H1 (cell line): ENCODE measurements at regions not wholly inside any gene's neighbourhood (a gene's known extent, or its start where the extent isn't known, plus 50 kb on each side); places are given as distances from the start of the nearest gene placed in this dataset.

Source experiments
- CTCF ChIA-PET: fragments of 300-600 bp; sonication (Branson Sonifier 250); formaldehyde crosslinking; loops from one replicate; lab custom pipeline; 2021; ENCODE audit not compliant: partially characterized antibody; lab: Charles Lee
- POLR2A ChIA-PET: fragments of 300-600 bp; sonication (Branson Sonifier 250); formaldehyde crosslinking; loops from one replicate; lab custom pipeline; 2021; ENCODE audit warnings: inconsistent platforms; ENCODE audit not compliant: partially characterized antibody; lab: Charles Lee
- DNase-seq, 2 experiments: peaks; one replicate each; pipeline versions ENCODE4 v3.0.0 to v3.0.0-alpha.2; 2010 to 2022; ENCODE audit warnings: low spot score in 2 of 2, low read depth in 1 of 2, mixed read lengths in 1 of 2
- FAIRE-seq: peaks from 2 replicates; lab custom pipeline; 2011; peaks lifted over from hg19 to GRCh38; lab: Jason Lieb, UNC
- H2AFZ ChIP-seq: 2 replicates; pipeline ENCODE4 v1.8.1; 2012; ENCODE audit warnings: low read length, inconsistent platforms
- H2AK5ac ChIP-seq: 2 replicates; pipeline ENCODE4 v1.6.1; 2013; ENCODE audit warnings: low read depth, low read length
- H2BK120ac ChIP-seq: replicated peaks from 2 replicates; pipeline ENCODE3; 2013; ENCODE audit warnings: low read depth, low read length, inconsistent platforms
- H2BK12ac ChIP-seq: 2 replicates; pipeline ENCODE4 v1.6.1; 2013; ENCODE audit warnings: low read depth, low read length
- H2BK15ac ChIP-seq: 2 replicates; pipeline ENCODE4 v1.6.1; 2013; ENCODE audit warnings: low read length
- H2BK20ac ChIP-seq: 2 replicates; pipeline ENCODE4 v1.6.1; 2013; ENCODE audit warnings: low read length
- H2BK5ac ChIP-seq: 2 replicates; pipeline ENCODE4 v1.6.1; 2013; ENCODE audit warnings: low read depth, low read length
- H3K14ac ChIP-seq: 2 replicates; pipeline ENCODE4 v1.6.1; 2013; ENCODE audit warnings: inconsistent platforms; ENCODE audit not compliant: insufficient read length
- H3K18ac ChIP-seq: 2 replicates; pipeline ENCODE4 v1.6.1; 2013; ENCODE audit warnings: low read length; ENCODE audit errors: extremely low read depth
- H3K23ac ChIP-seq: 2 replicates; pipeline ENCODE4 v1.6.1; 2013; ENCODE audit warnings: inconsistent platforms; ENCODE audit not compliant: insufficient read length
- H3K23me2 ChIP-seq: 2 replicates; pipeline ENCODE4 v1.6.1; 2013; ENCODE audit warnings: low read depth, low read length
- H3K27ac ChIP-seq: 2 replicates; pipeline ENCODE4 v1.6.1; 2011; ENCODE audit warnings: low read depth, low read length, inconsistent platforms
- H3K27me3 ChIP-seq, 4 experiments: replicated peaks in 1 of 4; 1 replicate in 1 of 4; 2 replicates in 3 of 4; pipeline versions ENCODE4 v1.6.1 to v1.8.1; 2011 to 2013; ENCODE audit warnings: low read length in 3 of 4, mild to moderate bottlenecking in 3 of 4, inconsistent platforms in 2 of 4, mixed read lengths in 2 of 4, moderate library complexity in 1 of 4; ENCODE audit not compliant: control insufficient read depth in 3 of 4, insufficient read depth in 3 of 4; ENCODE audit errors: extremely low read depth in 1 of 4
- H3K36me3 ChIP-seq, 4 experiments: 2 replicates each; pipeline versions ENCODE4 v1.6.1 to v1.8.1; 2011 to 2013; ENCODE audit warnings: mild to moderate bottlenecking in 4 of 4, low read length in 3 of 4, moderate library complexity in 2 of 4, control low read depth in 1 of 4, inconsistent platforms in 1 of 4; ENCODE audit not compliant: insufficient read depth in 4 of 4, control insufficient read depth in 2 of 4
- H3K4ac ChIP-seq: replicated peaks from 2 replicates; pipeline ENCODE3; 2013; ENCODE audit warnings: low read length, low read depth, mixed read lengths, inconsistent platforms; ENCODE audit not compliant: insufficient read length
- H3K4me1 ChIP-seq, 4 experiments: replicated peaks in 1 of 4; 1 replicate in 1 of 4; 2 replicates in 3 of 4; pipeline versions ENCODE4 v1.6.1 to v1.8.1; 2011 to 2013; ENCODE audit warnings: low read length in 3 of 4, inconsistent platforms in 2 of 4, mixed read lengths in 1 of 4; ENCODE audit not compliant: insufficient read depth in 4 of 4, control insufficient read depth in 3 of 4
- H3K4me2 ChIP-seq, 2 experiments: 2 replicates each; pipeline versions ENCODE4 v1.6.1 to v1.8.1; 2011 to 2013; ENCODE audit warnings: low read depth in 2 of 2, low read length in 2 of 2, control low read depth in 1 of 2, inconsistent platforms in 1 of 2, mild to moderate bottlenecking in 1 of 2; ENCODE audit not compliant: insufficient read depth in 1 of 2
- H3K4me3 ChIP-seq, 4 experiments: fragments of 200-600, 300-600 bp in 1 of 4; sonication (generic), shearing (Covaris generic), sonication (Bioruptor Twin) in 1 of 4; 2 replicates each; pipeline versions ENCODE4 v1.5.1 to v1.8.1; 2011 to 2016; ENCODE audit warnings: low read length in 4 of 4, low read depth in 3 of 4, control low read depth in 2 of 4, inconsistent platforms in 2 of 4, mild to moderate bottlenecking in 2 of 4, mixed read lengths in 1 of 4, moderate library complexity in 1 of 4; ENCODE audit not compliant: insufficient read depth in 2 of 4; ENCODE audit errors: extremely low read depth in 1 of 4
- H3K56ac ChIP-seq: replicated peaks from 2 replicates; pipeline ENCODE3; 2013; ENCODE audit warnings: low read depth, mild to moderate bottlenecking, mixed read lengths, low read length, inconsistent platforms; ENCODE audit not compliant: insufficient read length
- H3K79me1 ChIP-seq: 2 replicates; pipeline ENCODE4 v1.6.1; 2013; ENCODE audit warnings: low read depth, low read length, control low read depth
- H3K79me2 ChIP-seq, 2 experiments: 2 replicates each; pipeline versions ENCODE4 v1.6.1 to v1.8.1; 2012 to 2013; ENCODE audit warnings: low read length in 2 of 2, mild to moderate bottlenecking in 2 of 2, inconsistent platforms in 1 of 2; ENCODE audit not compliant: insufficient read depth in 2 of 2, control insufficient read depth in 1 of 2
- H3K9ac ChIP-seq, 4 experiments: replicated peaks in 1 of 4; 1 replicate in 1 of 4; 2 replicates in 3 of 4; pipeline versions ENCODE4 v1.6.1 to v1.8.1; 2011 to 2013; ENCODE audit warnings: low read depth in 3 of 4, low read length in 3 of 4, control low read depth in 2 of 4, mild to moderate bottlenecking in 2 of 4, moderate library complexity in 2 of 4, inconsistent platforms in 1 of 4; ENCODE audit errors: extremely low read depth in 1 of 4
- H3K9me3 ChIP-seq, 2 experiments: 2 replicates each; pipeline versions ENCODE4 v1.6.1 to v1.8.1; 2012 to 2013; ENCODE audit warnings: mild to moderate bottlenecking in 2 of 2, moderate library complexity in 2 of 2, control low read depth in 1 of 2, inconsistent platforms in 1 of 2, low read depth in 1 of 2, low read length in 1 of 2, mixed read lengths in 1 of 2; ENCODE audit not compliant: insufficient read depth in 2 of 2
- H4K20me1 ChIP-seq, 2 experiments: replicated peaks in 1 of 2; 2 replicates each; pipeline versions ENCODE3 to v1.8.1; 2011 to 2013; ENCODE audit warnings: inconsistent platforms in 2 of 2, low read length in 2 of 2, mild to moderate bottlenecking in 1 of 2; ENCODE audit not compliant: insufficient read depth in 2 of 2, control insufficient read depth in 1 of 2
- H4K5ac ChIP-seq: 2 replicates; pipeline ENCODE4 v1.6.1; 2013; ENCODE audit warnings: low read length, low read depth, mixed read lengths, inconsistent platforms; ENCODE audit not compliant: insufficient read length
- H4K8ac ChIP-seq: 2 replicates; pipeline ENCODE4 v1.8.0; 2013; ENCODE audit warnings: mild to moderate bottlenecking, moderate library complexity, low read length, inconsistent platforms; ENCODE audit not compliant: insufficient read depth; ENCODE audit errors: extremely low read depth
- H4K91ac ChIP-seq: replicated peaks from 2 replicates; pipeline ENCODE3; 2013; ENCODE audit warnings: low read length, mixed read lengths, inconsistent platforms; ENCODE audit not compliant: insufficient read length
- BCL11A ChIP-seq, 2 experiments: IDR thresholded peaks; one replicate each; pipeline ENCODE4 v1.6.1; 2011; ENCODE audit warnings: low read depth in 2 of 2, low read length in 2 of 2, mild to moderate bottlenecking in 2 of 2
- CBX5 ChIP-seq: fragments of 300-800, 300-1000 bp; sonication (generic); IDR thresholded peaks from 2 replicates; pipeline ENCODE4 v1.7.1; 2016; ENCODE audit warnings: antibody characterized with exemption, low read length, low read depth
- EP300 ChIP-seq, 2 experiments: IDR thresholded peaks; 1 replicate in 1 of 2; 2 replicates in 1 of 2; pipeline ENCODE4 v1.6.1; 2011 to 2012; ENCODE audit warnings: low read depth in 2 of 2, low read length in 2 of 2, mild to moderate bottlenecking in 2 of 2, borderline replicate concordance in 1 of 2, inconsistent platforms in 1 of 2, moderate library complexity in 1 of 2
- SP1 ChIP-seq: IDR thresholded peaks from 2 replicates; pipeline ENCODE4 v1.6.1; 2011; ENCODE audit warnings: low read depth, low read length
- SRF ChIP-seq: IDR thresholded peaks from 2 replicates; pipeline ENCODE4 v1.6.1; 2011; ENCODE audit warnings: mild to moderate bottlenecking, low read depth, low read length, moderate library complexity
- TAF1 ChIP-seq: IDR thresholded peaks from 2 replicates; pipeline ENCODE4 v1.6.1; 2011; ENCODE audit warnings: mild to moderate bottlenecking, low read depth, low read length
- TCF12 ChIP-seq: IDR thresholded peaks from 2 replicates; pipeline ENCODE4 v1.6.1; 2011; ENCODE audit warnings: low read depth, mild to moderate bottlenecking, low read length
- WGBS, 2 experiments: shearing (Covaris generic) in 1 of 2; methylation state at CpG; one replicate each; pipeline versions ENCODE4 v1.1.6 to v1.1.7; 2013 to 2015; ENCODE audit warnings: low lambda C conversion rate in 2 of 2, mixed read lengths in 2 of 2, inconsistent platforms in 1 of 2, low coverage in 1 of 2, missing lambda C conversion rate in 1 of 2; ENCODE audit not compliant: insufficient replicate concordance in 2 of 2, insufficient coverage in 1 of 2, insufficient read length in 1 of 2; ENCODE audit errors: extremely low coverage in 1 of 2, missing lambda C conversion rate in 1 of 2; 5-methylcytosine and 5-hydroxymethylcytosine counted together
- TF ChIP-seq, protein P1 (sequence below): IDR thresholded peaks from 2 replicates; pipeline ENCODE4 v1.6.1; 2012; ENCODE audit warnings: inconsistent platforms
- TF ChIP-seq, protein P2 (sequence below): IDR thresholded peaks from 2 replicates; pipeline ENCODE4 v1.6.1; 2011; ENCODE audit warnings: low read length, improper control_type of control experiment

DNA sequence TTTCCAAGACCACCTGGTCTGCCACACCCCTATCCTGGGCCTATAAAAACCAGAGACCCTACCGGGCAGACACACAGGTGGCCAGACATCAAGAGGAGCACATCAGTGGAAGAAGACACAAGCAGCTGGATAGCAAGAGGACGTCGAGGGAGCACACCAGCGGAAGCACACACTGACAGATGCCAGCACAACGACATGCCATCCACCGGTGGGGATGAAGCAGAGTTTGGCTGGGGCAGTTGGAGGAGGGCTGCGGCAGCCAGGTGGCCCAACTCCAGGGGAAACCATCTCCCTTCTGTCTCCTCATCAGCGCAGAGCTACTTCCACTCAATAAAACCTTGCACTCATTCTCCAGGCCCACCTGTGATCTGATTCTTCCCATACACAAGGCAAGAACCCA is 200.6 kb downstream of the PCDH17 start:
- POLR2A ChIA-PET, result no interaction called here

More for the DNA sequence above, 200.6 kb downstream of the PCDH17 start:
- no peak overlapping the region for H3K18ac ChIP-seq
- H3K56ac ChIP-seq, result no peak overlapping the region
- H3K23ac ChIP-seq, result no peak overlapping the region
- H4K91ac ChIP-seq, result no peak overlapping the region
- H3K36me3 ChIP-seq, result no peaks in the 10 kb centered on the region
- TF ChIP-seq, protein P1, sequence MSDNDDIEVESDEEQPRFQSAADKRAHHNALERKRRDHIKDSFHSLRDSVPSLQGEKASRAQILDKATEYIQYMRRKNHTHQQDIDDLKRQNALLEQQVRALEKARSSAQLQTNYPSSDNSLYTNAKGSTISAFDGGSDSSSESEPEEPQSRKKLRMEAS, result no peak
- TF ChIP-seq SP1, result no peak
- no peak for TF ChIP-seq TAF1
- TF ChIP-seq, protein P2, sequence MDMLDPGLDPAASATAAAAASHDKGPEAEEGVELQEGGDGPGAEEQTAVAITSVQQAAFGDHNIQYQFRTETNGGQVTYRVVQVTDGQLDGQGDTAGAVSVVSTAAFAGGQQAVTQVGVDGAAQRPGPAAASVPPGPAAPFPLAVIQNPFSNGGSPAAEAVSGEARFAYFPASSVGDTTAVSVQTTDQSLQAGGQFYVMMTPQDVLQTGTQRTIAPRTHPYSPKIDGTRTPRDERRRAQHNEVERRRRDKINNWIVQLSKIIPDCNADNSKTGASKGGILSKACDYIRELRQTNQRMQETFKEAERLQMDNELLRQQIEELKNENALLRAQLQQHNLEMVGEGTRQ, result no peak
- TF ChIP-seq SRF, result no peak
- no peak for TF ChIP-seq EP300 (IDR thresholded peaks at IDR 0.05; ENCODE audit: borderline replicate concordance in 1 of 2, low read depth in 2 of 2, low read length in 2 of 2)
- TF ChIP-seq BCL11A (IDR thresholded peaks at IDR 0.05; ENCODE audit: low read depth in 2 of 2, low read length in 2 of 2), result no peak
- no peak for TF ChIP-seq TCF12
- TF ChIP-seq CBX5, result no peak
- H3K79me1 ChIP-seq, result no peaks in the 10 kb centered on the region
- H4K20me1 ChIP-seq, result no peaks in the 10 kb centered on the region
- no peak overlapping the region for H3K4me2 ChIP-seq
- H3K27me3 ChIP-seq, result no peaks in the 10 kb centered on the region
- no peak overlapping the region for H2BK12ac ChIP-seq
- H3K23me2 ChIP-seq, result no peaks in the 10 kb centered on the region
- H2BK120ac ChIP-seq, result no peak overlapping the region
- H2BK5ac ChIP-seq, result no peak overlapping the region
- H3K9ac ChIP-seq, result no peak overlapping the region
- H2AFZ ChIP-seq, result no peak overlapping the region
- H3K27ac ChIP-seq, result no peak overlapping the region
- H3K9me3 ChIP-seq, result no peaks in the 10 kb centered on the region
- H3K4me1 ChIP-seq, result no peaks in the 10 kb centered on the region
- H2BK15ac ChIP-seq, result no peak overlapping the region
- no peak overlapping the region for H2BK20ac ChIP-seq
- 91% methylated on average over 8 of the region's 8 CpGs; no CpG with 5 or more reads in 1 of the 2 experiments for WGBS, 2 experiments
- CTCF ChIA-PET, result no interaction called here
- H2AK5ac ChIP-seq, result no peak overlapping the region
- H3K79me2 ChIP-seq, result no peaks in the 10 kb centered on the region
- H3K4ac ChIP-seq, result no peak overlapping the region
- no peak overlapping the region for H3K14ac ChIP-seq
- no peak overlapping the region for H3K4me3 ChIP-seq
- no peak overlapping the region for H4K5ac ChIP-seq
- no peak for DNase-seq
- FAIRE-seq, result no peak
- H4K8ac ChIP-seq, result no peak overlapping the region
